HL-60 (cell line): ENCODE measurements at regions not wholly inside any gene's neighbourhood (a gene's known extent, or its start where the extent isn't known, plus 50 kb on each side); places are given as distances from the start of the nearest gene placed in this dataset.

Experiments
- POLR2AphosphoS5 ChIP-seq: IDR thresholded peaks from 2 replicates; pipeline ENCODE4 v1.6.1; 2012; ENCODE audit warnings: low read depth
- TF ChIP-seq, protein P1 (sequence below): IDR thresholded peaks from one replicate; pipeline ENCODE4 v1.5.1; 2011; ENCODE audit warnings: low read length, control low read depth, inconsistent platforms; ENCODE audit not compliant: insufficient read depth

DNA sequence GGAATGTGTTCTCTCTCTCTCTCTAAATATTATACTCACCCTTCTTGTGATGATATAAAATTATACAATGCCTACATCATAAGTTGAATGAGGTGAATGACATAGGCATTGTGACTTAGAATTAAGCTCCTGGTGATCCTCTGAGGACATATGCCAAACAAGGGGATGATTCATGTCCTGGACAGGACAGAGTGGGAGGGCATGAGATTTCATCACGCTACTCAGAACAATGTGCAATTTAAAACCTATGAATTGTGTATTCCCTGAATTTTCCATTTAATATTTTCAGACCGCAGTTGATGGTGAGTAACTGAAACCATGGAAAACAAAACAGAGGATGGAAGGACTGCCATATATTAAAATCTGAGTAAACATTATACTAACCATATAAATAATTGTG lies 782.2 kb upstream of the NUDT12 start:
- TF ChIP-seq, protein P1, sequence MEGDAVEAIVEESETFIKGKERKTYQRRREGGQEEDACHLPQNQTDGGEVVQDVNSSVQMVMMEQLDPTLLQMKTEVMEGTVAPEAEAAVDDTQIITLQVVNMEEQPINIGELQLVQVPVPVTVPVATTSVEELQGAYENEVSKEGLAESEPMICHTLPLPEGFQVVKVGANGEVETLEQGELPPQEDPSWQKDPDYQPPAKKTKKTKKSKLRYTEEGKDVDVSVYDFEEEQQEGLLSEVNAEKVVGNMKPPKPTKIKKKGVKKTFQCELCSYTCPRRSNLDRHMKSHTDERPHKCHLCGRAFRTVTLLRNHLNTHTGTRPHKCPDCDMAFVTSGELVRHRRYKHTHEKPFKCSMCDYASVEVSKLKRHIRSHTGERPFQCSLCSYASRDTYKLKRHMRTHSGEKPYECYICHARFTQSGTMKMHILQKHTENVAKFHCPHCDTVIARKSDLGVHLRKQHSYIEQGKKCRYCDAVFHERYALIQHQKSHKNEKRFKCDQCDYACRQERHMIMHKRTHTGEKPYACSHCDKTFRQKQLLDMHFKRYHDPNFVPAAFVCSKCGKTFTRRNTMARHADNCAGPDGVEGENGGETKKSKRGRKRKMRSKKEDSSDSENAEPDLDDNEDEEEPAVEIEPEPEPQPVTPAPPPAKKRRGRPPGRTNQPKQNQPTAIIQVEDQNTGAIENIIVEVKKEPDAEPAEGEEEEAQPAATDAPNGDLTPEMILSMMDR = no peak
- TF ChIP-seq POLR2AphosphoS5 = no peak
